NCI-H1092 treated with DMSO at 0.1 percent for 48 hours (cell line): ENCODE measurements at regions not wholly inside any gene's neighbourhood (a gene's known extent, or its start where the extent isn't known, plus 50 kb on each side); places are given as distances from the start of the nearest gene placed in this dataset.
"Not testable (repeated sequence)": the region's sequence is repeated elsewhere in the genome, so short reads cannot be mapped to it uniquely, and the experiment has no call there.

Experiments used
- DNase-seq: peaks from one replicate; lab custom pipeline; 2025; lab: John Stamatoyannopoulos, UW

GRCh38 chr2:239602290-239603282 lies 201.8 kb upstream of the HDAC4 start:
- no peak for DNase-seq

GRCh38 chr2:239601880-239602279 lies 201.1 kb upstream of the HDAC4 start:
- DNase-seq, result no peak

- no peak for DNase-seq
Observed at GRCh38 chr2:239601201-239601851, 200.5 kb upstream of the HDAC4 start.

- DNase-seq, result no peak
Observed at GRCh38 chr2:239600650-239601049, 199.8 kb upstream of the HDAC4 start.

GRCh38 chr2:239600001-239600593 lies 199.3 kb upstream of the HDAC4 start:
- no peak for DNase-seq

GRCh38 chr2:239599299-239599698 lies 198.5 kb upstream of the HDAC4 start:
- no peak for DNase-seq

GRCh38 chr2:239598732-239599090 lies 197.9 kb upstream of the HDAC4 start:
- no peak for DNase-seq

- no peak for DNase-seq
Observed at GRCh38 chr2:239598011-239598731, 197.4 kb upstream of the HDAC4 start.

GRCh38 chr2:239597216-239597615 lies 196.4 kb upstream of the HDAC4 start:
- DNase-seq, result no peak

GRCh38 chr2:239596792-239597191 lies 196.0 kb upstream of the HDAC4 start:
- no peak for DNase-seq

- no peak for DNase-seq
Observed at GRCh38 chr2:239596253-239596652, 195.4 kb upstream of the HDAC4 start.

- DNase-seq, result no peak
Observed at GRCh38 chr2:239595726-239596125, 194.9 kb upstream of the HDAC4 start.

GRCh38 chr2:239594772-239595608 lies 194.2 kb upstream of the HDAC4 start:
- no peak for DNase-seq

- no peak for DNase-seq
Observed at GRCh38 chr2:239594019-239594771, 193.4 kb upstream of the HDAC4 start.

GRCh38 chr2:239593455-239593854 lies 192.6 kb upstream of the HDAC4 start:
- DNase-seq, result no peak

- DNase-seq, result not testable (repeated sequence)
Observed at GRCh38 chr2:239592629-239593290, 191.9 kb upstream of the HDAC4 start.

GRCh38 chr2:239590995-239591915 lies 190.4 kb upstream of the HDAC4 start:
- no peak for DNase-seq

GRCh38 chr2:239590276-239590675 lies 189.5 kb upstream of the HDAC4 start:
- DNase-seq, result no peak

- no peak for DNase-seq
Observed at GRCh38 chr2:239589833-239590232, 189.0 kb upstream of the HDAC4 start.
